ENCODE measurements at regions not wholly inside any gene's neighbourhood (a gene's known extent, or its start where the extent isn't known, plus 50 kb on each side); places are given as distances from the start of the nearest gene placed in this dataset.

DNA sequence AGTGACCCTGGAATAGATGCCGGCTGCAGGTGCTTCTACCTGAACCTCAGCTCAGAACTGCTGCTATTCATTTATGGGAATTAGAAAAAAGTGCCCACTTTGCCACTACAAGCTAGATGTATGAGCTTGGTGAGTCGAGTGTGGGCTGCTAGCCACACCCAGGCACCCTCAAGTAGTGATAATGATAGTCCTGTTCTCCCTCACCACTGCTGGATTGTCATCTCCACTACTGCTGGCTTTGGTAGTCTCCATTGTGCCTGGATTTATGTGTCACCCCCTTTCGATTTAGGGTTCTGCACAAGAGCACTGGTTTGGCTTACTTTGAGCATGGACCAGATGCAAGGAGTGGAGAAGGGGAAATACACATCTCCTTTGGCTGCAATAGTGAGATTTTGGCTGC, 73.0 kb upstream of the N4BP1 start:
- TF ChIP-seq, protein P1, sequence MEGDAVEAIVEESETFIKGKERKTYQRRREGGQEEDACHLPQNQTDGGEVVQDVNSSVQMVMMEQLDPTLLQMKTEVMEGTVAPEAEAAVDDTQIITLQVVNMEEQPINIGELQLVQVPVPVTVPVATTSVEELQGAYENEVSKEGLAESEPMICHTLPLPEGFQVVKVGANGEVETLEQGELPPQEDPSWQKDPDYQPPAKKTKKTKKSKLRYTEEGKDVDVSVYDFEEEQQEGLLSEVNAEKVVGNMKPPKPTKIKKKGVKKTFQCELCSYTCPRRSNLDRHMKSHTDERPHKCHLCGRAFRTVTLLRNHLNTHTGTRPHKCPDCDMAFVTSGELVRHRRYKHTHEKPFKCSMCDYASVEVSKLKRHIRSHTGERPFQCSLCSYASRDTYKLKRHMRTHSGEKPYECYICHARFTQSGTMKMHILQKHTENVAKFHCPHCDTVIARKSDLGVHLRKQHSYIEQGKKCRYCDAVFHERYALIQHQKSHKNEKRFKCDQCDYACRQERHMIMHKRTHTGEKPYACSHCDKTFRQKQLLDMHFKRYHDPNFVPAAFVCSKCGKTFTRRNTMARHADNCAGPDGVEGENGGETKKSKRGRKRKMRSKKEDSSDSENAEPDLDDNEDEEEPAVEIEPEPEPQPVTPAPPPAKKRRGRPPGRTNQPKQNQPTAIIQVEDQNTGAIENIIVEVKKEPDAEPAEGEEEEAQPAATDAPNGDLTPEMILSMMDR (IDR thresholded peaks at IDR 0.05): no peak
- no peak for TF ChIP-seq POLR2AphosphoS5 (IDR thresholded peaks at IDR 0.05)
- no peak for TF ChIP-seq POLR2A (IDR thresholded peaks at IDR 0.05)
